ENCODE measurements at regions not wholly inside any gene's neighbourhood (a gene's known extent, or its start where the extent isn't known, plus 50 kb on each side); places are given as distances from the start of the nearest gene placed in this dataset.

GRCh38 chr6:23456396-23456795 lies 669.6 kb upstream of the NRSN1 start:
- Histone ChIP-seq H2AFZ (ENCODE audit: low read length) (no peak overlapping the region), H4K20me1 (ENCODE audit: insufficient read depth, low read length, poor library complexity, severe bottlenecking) (no peaks in the 10 kb centered on the region), H3K27me3 (ENCODE audit: insufficient read depth, low read length, poor library complexity, severe bottlenecking) (no peaks in the 10 kb centered on the region), H3K4me3 (ENCODE audit: low read length, poor library complexity, severe bottlenecking) (no peak overlapping the region), H3K4me2 (ENCODE audit: low read depth, low read length, poor library complexity, severe bottlenecking) (no peak overlapping the region), H3K9me3 (ENCODE audit: insufficient read depth, low read depth, low read length) (no peaks in the 10 kb centered on the region), H3K36me3 (ENCODE audit: insufficient read depth, low read length) (no peaks in the 10 kb centered on the region), H3K4me1 (ENCODE audit: insufficient read depth, low read length, poor library complexity, severe bottlenecking) (no peaks in the 10 kb centered on the region), H3K9me2 (replicated peaks; ENCODE audit: low read depth, low read length) (no peaks in the 10 kb centered on the region), H3F3A (ENCODE audit: low read depth) (no peaks in the 10 kb centered on the region), H3K79me2 (ENCODE audit: insufficient read depth, low read length) (no peaks in the 10 kb centered on the region), H3K9ac (ENCODE audit: low read depth, low read length, poor library complexity, severe bottlenecking) (no peak overlapping the region)
- TF ChIP-seq EZH2phosphoT487 (IDR thresholded peaks at IDR 0.05; ENCODE audit: borderline replicate concordance) (no peak), CTCF (conservative IDR thresholded peaks at IDR 0.05; ENCODE audit: low read length) (no peak)

- H3K4me3 ChIP-seq (ENCODE audit: low read length, poor library complexity, severe bottlenecking), result no peak overlapping the region
- no peaks in the 10 kb centered on the region for H3F3A ChIP-seq (ENCODE audit: low read depth)
- no peak overlapping the region for H3K4me2 ChIP-seq (ENCODE audit: low read depth, low read length, poor library complexity, severe bottlenecking)
- no peaks in the 10 kb centered on the region for H3K4me1 ChIP-seq (ENCODE audit: insufficient read depth, low read length, poor library complexity, severe bottlenecking)
- H3K9me2 ChIP-seq (replicated peaks; ENCODE audit: low read depth, low read length), result no peaks in the 10 kb centered on the region
- H3K9me3 ChIP-seq (ENCODE audit: insufficient read depth, low read depth, low read length), result no peaks in the 10 kb centered on the region
- H3K27me3 ChIP-seq (ENCODE audit: insufficient read depth, low read length, poor library complexity, severe bottlenecking), result no peaks in the 10 kb centered on the region
- H3K79me2 ChIP-seq (ENCODE audit: insufficient read depth, low read length), result no peaks in the 10 kb centered on the region
- no peaks in the 10 kb centered on the region for H4K20me1 ChIP-seq (ENCODE audit: insufficient read depth, low read length, poor library complexity, severe bottlenecking)
- no peak overlapping the region for H2AFZ ChIP-seq (ENCODE audit: low read length)
- no peak overlapping the region for H3K9ac ChIP-seq (ENCODE audit: low read depth, low read length, poor library complexity, severe bottlenecking)
- no peaks in the 10 kb centered on the region for H3K36me3 ChIP-seq (ENCODE audit: insufficient read depth, low read length)
- no peak for TF ChIP-seq CTCF (conservative IDR thresholded peaks at IDR 0.05; ENCODE audit: low read length)
These were observed 668.7 kb upstream of the NRSN1 start for GRCh38 chr6:23457321-23457720.

- Histone ChIP-seq H3K9ac (ENCODE audit: low read depth, low read length, poor library complexity, severe bottlenecking) (no peak overlapping the region), H3K27me3 (ENCODE audit: insufficient read depth, low read length, poor library complexity, severe bottlenecking) (no peaks in the 10 kb centered on the region), H3K9me3 (ENCODE audit: insufficient read depth, low read depth, low read length) (no peaks in the 10 kb centered on the region)
These were observed 660.1 kb upstream of the NRSN1 start for GRCh38 chr6:23465912-23466311.

More at GRCh38 chr6:23465912-23466311, 660.1 kb upstream of the NRSN1 start:
- Histone ChIP-seq H3K36me3 (ENCODE audit: insufficient read depth, low read length) (no peaks in the 10 kb centered on the region), H3K4me3 (ENCODE audit: low read length, poor library complexity, severe bottlenecking) (no peak overlapping the region), H3K9me2 (replicated peaks; ENCODE audit: low read depth, low read length) (no peaks in the 10 kb centered on the region), H3K4me2 (ENCODE audit: low read depth, low read length, poor library complexity, severe bottlenecking) (no peak overlapping the region), H3F3A (ENCODE audit: low read depth) (no peaks in the 10 kb centered on the region), H4K20me1 (ENCODE audit: insufficient read depth, low read length, poor library complexity, severe bottlenecking) (no peaks in the 10 kb centered on the region), H2AFZ (ENCODE audit: low read length) (no peak overlapping the region), H3K4me1 (ENCODE audit: insufficient read depth, low read length, poor library complexity, severe bottlenecking) (no peaks in the 10 kb centered on the region), H3K79me2 (ENCODE audit: insufficient read depth, low read length) (no peaks in the 10 kb centered on the region)
- TF ChIP-seq CTCF (conservative IDR thresholded peaks at IDR 0.05; ENCODE audit: low read length) (no peak), EZH2phosphoT487 (IDR thresholded peaks at IDR 0.05; ENCODE audit: borderline replicate concordance) (no peak)

Data from Loucy (cell line).